Adipocyte (in vitro differentiated cells): ENCODE measurements at regions not wholly inside any gene's neighbourhood (a gene's known extent, or its start where the extent isn't known, plus 50 kb on each side); places are given as distances from the start of the nearest gene placed in this dataset.
A peak's percentile ranks its signal among the peaks of the same experiment; 100 is the strongest.

Experiments
- DNase-seq: peaks from one replicate; pipeline ENCODE4 v3.0.0-alpha.2; 2015; ENCODE audit warnings: low read depth
- H3K27me3 ChIP-seq: replicated peaks from 2 replicates; pipeline ENCODE4 v1.7.0; 2013; ENCODE audit warnings: mild to moderate bottlenecking, low read length, moderate library complexity; ENCODE audit not compliant: control insufficient read depth, insufficient read depth
- H3K36me3 ChIP-seq: 2 replicates; pipeline ENCODE4 v1.7.0; 2013; ENCODE audit warnings: low read length, mild to moderate bottlenecking, moderate library complexity; ENCODE audit not compliant: control insufficient read depth, insufficient read depth, severe bottlenecking
- H3K4me1 ChIP-seq: 2 replicates; pipeline ENCODE4 v1.7.0; 2013; ENCODE audit warnings: mild to moderate bottlenecking, low read length, moderate library complexity; ENCODE audit not compliant: control insufficient read depth, insufficient read depth
- H3K4me3 ChIP-seq: 2 replicates; pipeline ENCODE4 v1.7.0; 2013; ENCODE audit warnings: mild to moderate bottlenecking, low read length, moderate library complexity
- H3K9ac ChIP-seq: 2 replicates; pipeline ENCODE4 v1.7.0; 2013; ENCODE audit warnings: mild to moderate bottlenecking, low read length, moderate library complexity
- H3K9me3 ChIP-seq: 2 replicates; pipeline ENCODE4 v1.7.0; 2013; ENCODE audit warnings: mild to moderate bottlenecking, low read length, moderate library complexity; ENCODE audit not compliant: control insufficient read depth

DNA sequence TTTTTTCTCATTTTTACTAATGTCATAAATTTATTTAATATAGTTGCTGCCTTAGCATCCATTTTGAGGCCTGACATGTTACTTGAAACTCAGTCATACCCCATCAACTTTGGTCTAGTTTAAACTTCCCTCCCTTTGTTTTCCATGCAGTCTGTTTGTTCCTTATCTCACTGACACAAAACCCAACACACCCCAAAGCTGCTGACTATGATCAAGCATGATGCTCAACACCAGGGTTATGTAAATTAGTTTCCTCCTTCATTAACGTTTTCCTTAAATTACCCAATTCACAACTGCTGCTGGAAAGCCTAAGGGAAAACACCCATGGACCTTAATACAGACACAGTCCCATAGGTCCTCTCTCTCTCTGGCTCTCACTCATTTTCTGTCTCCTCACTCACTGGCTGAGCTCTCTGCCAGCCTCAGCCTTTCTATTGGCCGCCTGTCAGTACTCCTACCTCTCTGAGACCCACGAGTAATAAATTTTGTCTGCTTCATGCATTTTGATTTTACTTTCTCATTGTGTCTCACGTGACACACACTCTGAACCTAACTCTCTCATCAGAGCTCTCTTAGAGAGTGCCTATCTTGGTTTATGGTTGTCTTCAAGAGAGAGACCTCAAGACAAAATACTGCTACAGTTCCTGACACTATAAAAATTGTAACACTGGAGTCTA is 904.5 kb downstream of the C6orf118 start:
- DNase-seq: no peak
- no peaks in the 10 kb centered on the region for H3K9me3 ChIP-seq
- H3K4me1 ChIP-seq: peaks cover 3% of the 10 kb centered on the region
- no peaks in the 10 kb centered on the region for H3K27me3 ChIP-seq
- H3K4me3 ChIP-seq: no peak overlapping the region
- no peaks in the 10 kb centered on the region for H3K36me3 ChIP-seq
- H3K9ac ChIP-seq: no peak overlapping the region

DNA sequence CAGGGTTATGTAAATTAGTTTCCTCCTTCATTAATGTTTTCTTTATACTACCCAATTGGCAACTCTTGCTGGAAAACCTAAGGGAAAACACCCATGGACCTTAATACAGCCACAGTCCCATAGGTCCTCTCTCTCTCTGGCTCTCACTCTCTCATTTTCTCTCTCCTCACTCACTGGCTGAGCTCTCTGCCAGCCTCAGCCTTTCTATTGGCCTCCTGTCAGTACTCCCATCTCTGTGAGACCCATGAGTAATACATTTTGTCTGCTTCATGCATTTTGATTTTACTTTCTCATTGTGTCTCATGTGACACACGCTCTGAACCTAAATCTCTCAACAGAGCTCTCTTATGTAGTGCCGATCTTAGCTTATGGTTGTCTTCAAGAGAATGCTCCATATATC is 907.5 kb downstream of the C6orf118 start:
- no peak for DNase-seq
- Histone ChIP-seq H3K4me3 (no peak overlapping the region), H3K4me1 (no peaks in the 10 kb centered on the region), H3K9me3 (no peaks in the 10 kb centered on the region), H3K27me3 (no peaks in the 10 kb centered on the region), H3K36me3 (no peaks in the 10 kb centered on the region), H3K9ac (no peak overlapping the region)

DNA sequence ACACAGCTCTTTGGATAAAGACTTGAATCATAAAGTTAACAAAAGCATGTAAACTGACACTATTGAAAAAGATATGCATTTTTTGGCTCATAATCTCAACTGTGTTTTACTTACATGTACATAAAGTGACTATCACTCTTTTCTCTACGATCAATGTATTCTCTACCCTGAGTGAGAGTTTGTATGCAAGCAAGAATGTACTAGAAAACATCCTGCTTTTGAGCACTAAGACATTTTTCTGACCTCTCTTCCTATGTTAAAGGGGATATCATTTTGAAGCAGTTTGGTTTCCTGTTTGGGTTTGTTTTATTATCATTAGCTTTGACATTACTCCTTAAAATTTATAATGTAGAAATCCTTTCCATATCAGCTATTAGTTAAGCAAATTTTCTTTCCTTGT is 910.8 kb downstream of the C6orf118 start:
- no peak overlapping the region for H3K4me3 ChIP-seq
- no peak overlapping the region for H3K9ac ChIP-seq
- DNase-seq: no peak
- H3K9me3 ChIP-seq: no peaks in the 10 kb centered on the region
- H3K36me3 ChIP-seq: no peaks in the 10 kb centered on the region
- no peaks in the 10 kb centered on the region for H3K4me1 ChIP-seq
- no peaks in the 10 kb centered on the region for H3K27me3 ChIP-seq

DNA sequence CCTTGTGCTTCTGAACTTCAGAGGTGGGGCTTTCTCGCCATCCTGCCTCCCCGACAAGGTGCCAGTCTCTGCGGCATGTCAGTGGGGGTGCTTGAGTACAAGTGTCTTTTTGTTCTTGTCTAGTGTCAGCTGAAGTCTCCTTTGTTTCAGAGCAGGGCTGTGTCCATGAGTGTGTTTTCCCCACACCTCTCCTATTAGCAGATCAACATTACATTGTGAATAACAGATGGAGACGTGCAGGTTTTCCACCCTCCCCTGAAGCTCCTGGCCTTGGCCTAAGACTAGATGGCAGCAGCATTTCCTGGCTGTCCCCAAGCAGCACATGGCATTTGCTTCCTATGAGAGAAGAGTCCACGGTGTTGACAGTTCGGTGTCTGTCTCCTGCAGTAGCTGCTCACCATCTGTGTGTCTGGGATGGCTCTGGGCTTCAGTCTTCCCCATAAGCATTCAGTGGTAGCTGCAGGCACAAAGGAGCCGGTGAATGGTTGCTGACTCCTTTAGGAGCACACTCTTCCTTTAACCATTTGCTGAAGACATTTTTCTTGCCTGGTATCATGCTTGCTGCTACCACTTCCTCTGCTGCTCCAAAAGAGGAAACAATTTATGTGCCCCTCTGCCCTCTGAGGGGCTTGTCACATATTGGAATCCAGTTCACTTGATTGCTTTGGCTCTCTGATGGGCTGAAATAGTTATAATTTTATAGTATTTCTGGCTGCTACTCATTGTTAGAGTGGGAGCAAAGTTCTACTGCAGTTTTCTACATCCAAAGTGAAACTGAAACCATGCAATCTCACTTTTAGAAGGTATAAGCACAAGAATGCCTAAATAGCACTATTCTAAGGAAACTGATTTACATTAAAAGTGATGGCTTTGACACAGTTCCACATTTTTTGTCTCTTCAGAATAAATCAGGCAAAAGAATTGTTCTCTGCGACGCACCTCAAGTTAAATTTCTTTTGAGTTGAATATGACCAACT is 913.0 kb downstream of the C6orf118 start:
- DNase-seq: no peak
- H3K4me1 ChIP-seq: no peaks in the 10 kb centered on the region
- H3K9me3 ChIP-seq: no peaks in the 10 kb centered on the region
- H3K4me3 ChIP-seq: peak overlapping the region; percentile 76
- H3K27me3 ChIP-seq: no peaks in the 10 kb centered on the region
- no peaks in the 10 kb centered on the region for H3K36me3 ChIP-seq
- peak overlapping the region; percentile 65 for H3K9ac ChIP-seq

DNA sequence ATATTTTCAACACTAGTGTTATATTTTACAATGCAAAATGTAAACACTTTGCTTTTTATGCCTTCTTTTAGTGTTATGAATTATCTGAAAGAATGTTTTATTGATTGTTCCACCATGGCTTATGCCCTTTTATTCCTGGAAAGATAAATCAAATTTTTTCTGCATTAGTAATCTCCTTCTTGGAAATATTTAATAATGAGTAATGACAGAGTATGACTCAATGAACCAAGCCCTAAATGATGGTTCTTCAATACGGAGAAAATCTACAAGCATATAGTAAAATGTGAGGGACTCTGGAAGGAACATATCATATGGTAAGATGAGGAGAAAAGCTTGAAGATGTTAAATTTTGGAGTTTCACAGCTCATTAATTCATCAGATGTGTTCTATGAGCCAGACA is 929.6 kb downstream of the C6orf118 start:
- Histone ChIP-seq H3K4me1 (peaks cover 3% of the 10 kb centered on the region), H3K9me3 (no peaks in the 10 kb centered on the region), H3K27me3 (no peaks in the 10 kb centered on the region), H3K4me3 (no peak overlapping the region), H3K9ac (no peak overlapping the region), H3K36me3 (no peaks in the 10 kb centered on the region)
- no peak for DNase-seq

DNA sequence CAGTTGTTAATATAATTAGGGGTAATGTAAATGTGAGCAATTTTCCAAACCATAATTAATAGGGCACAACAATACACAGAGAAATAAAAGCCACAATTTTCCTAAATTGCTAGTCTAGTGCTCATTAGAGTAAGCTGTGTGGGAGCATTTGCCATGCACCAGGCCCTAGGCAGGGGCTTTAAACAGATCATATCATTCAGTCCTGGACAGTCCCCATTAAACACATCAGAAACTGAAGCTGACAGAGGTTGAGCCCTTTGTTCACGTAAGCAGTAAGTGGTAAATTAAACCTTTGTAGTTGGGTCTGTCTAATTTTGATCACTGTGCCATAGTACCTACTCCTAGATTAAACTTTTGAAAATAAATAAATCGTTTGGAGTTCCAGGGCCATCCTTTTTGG is 931.1 kb downstream of the C6orf118 start:
- no peak for DNase-seq
- H3K27me3 ChIP-seq: no peaks in the 10 kb centered on the region

DNA sequence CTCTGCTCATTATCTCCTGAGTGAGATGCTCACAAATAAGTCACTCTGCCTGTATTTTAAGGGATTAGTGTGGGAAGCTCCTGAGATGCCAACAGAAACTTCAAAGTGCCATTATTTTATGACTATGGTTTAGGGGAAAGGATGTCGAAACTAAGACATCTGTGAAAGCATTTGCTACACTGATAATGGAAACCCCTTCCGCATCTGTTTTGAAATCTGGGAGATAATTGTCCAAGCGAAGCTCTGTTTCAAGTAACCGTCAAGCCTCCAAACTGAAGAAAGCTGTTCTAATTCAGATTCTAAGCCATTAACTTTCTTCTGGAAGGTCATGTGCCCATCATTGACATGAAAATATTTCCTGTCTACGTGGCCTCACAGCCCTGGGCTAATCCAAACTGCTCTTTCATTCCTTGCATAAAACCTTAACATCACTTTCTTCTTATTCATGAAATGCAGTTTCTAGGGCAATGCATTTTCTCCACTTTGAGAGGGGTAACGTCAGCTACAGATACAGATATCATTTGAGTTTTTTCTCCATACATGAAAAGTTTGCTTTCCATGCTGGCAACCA is 932.0 kb downstream of the C6orf118 start:
- peaks cover 3% of the 10 kb centered on the region for H3K4me1 ChIP-seq
- no peaks in the 10 kb centered on the region for H3K9me3 ChIP-seq
- no peaks in the 10 kb centered on the region for H3K36me3 ChIP-seq
- no peaks in the 10 kb centered on the region for H3K27me3 ChIP-seq
- H3K4me3 ChIP-seq: no peak overlapping the region
- no peak overlapping the region for H3K9ac ChIP-seq
- DNase-seq: no peak

More for the DNA sequence above, 931.1 kb downstream of the C6orf118 start:
- Histone ChIP-seq H3K36me3 (no peaks in the 10 kb centered on the region), H3K9ac (no peak overlapping the region), H3K4me3 (no peak overlapping the region), H3K4me1 (peaks cover 3% of the 10 kb centered on the region), H3K9me3 (no peaks in the 10 kb centered on the region)

DNA sequence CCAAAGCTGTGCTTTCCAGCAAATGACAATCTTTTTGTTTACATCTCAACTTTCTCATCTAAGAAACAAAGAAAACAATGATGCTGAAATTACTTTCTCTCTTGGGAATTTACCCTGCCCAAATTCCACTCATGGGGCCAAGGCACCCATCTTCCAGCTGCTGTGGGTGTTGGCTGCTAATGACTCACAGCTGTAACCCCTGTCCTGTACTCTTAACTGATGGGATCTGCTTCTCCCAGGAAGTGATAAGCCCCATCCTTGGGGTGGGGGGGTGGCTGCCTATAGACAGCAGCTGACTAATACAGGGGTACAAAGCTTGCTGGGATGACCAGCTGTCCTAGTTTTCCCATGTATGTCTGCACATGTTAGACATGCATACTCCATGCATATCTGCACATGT is 938.6 kb downstream of the C6orf118 start:
- Histone ChIP-seq H3K4me1 (no peaks in the 10 kb centered on the region), H3K4me3 (no peak overlapping the region), H3K27me3 (no peaks in the 10 kb centered on the region), H3K9me3 (no peaks in the 10 kb centered on the region), H3K9ac (no peak overlapping the region), H3K36me3 (no peaks in the 10 kb centered on the region)
- no peak for DNase-seq

DNA sequence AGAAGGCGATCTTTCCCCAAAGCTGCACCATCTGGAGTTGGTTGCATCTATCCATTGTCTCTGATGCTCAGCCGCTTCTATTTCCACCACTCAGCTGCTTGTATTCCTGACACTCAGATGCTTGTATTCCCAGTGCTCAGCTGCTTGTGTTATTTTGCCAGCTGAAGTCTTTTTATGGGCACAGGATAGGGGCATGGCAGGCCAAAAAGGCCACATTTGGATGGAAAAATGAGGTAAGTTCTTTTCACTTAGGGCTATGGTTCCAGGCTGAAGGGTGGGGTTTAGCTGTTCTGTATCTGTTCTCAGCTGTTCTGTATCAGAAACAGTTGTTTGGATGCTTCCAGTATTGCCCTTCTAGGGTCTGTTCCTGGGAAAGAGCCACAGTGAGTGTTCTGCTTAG is 944.9 kb downstream of the QKI start:
- DNase-seq: no peak
- no peaks in the 10 kb centered on the region for H3K27me3 ChIP-seq
- peaks cover 11% of the 10 kb centered on the region for H3K9me3 ChIP-seq
- H3K4me1 ChIP-seq: no peaks in the 10 kb centered on the region
- no peak overlapping the region for H3K9ac ChIP-seq
- no peaks in the 10 kb centered on the region for H3K36me3 ChIP-seq
- no peak overlapping the region for H3K4me3 ChIP-seq

DNA sequence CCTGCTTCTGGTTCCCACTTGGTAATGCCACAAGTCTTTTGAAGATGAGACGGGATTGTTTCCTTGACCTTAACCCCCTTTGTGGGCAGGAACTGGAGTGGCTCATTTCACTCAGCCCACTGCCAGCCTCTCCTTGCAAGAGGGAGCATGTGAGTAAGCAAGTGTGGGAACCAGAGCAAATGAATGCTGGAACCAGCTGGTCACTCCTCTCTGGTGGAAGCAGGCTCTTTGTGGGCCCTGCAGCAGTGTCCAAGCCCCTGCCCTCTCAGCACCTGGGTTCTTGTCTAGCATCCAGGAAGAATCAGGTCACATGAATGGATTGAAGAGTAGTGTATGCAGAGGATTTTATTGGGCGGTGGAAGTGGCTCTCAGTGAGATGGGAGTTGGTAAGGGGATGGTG is 944.5 kb downstream of the QKI start:
- H3K27me3 ChIP-seq: no peaks in the 10 kb centered on the region
- H3K9me3 ChIP-seq: peaks cover 11% of the 10 kb centered on the region
- H3K36me3 ChIP-seq: no peaks in the 10 kb centered on the region
- H3K4me3 ChIP-seq: no peak overlapping the region
- no peaks in the 10 kb centered on the region for H3K4me1 ChIP-seq
- no peak for DNase-seq
- no peak overlapping the region for H3K9ac ChIP-seq

DNA sequence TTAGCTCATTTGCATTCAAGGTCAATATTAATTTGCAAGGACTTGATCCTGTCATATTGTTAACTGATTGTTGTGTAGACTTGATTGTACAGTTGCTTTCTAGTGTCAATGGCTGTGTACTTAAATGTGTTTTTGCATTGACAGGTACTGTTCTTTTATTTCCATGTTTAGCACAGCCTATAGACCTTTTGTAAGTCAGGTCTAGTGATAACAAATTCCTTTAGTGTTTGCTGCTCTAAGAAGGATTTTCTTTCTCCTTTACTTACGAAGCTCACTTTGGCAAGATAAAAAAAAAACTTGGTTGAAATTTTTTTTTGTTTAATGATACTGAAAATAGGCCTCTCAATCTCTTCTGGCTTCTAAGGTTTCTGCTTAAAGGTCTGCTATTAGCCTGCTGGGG is 942.3 kb downstream of the QKI start:
- Histone ChIP-seq H3K9me3 (peaks cover 11% of the 10 kb centered on the region), H3K4me1 (no peaks in the 10 kb centered on the region), H3K4me3 (no peak overlapping the region), H3K9ac (no peak overlapping the region), H3K27me3 (no peaks in the 10 kb centered on the region), H3K36me3 (no peaks in the 10 kb centered on the region)
- DNase-seq: no peak
